ENCODE measurements at regions not wholly inside any gene's neighbourhood (a gene's known extent, or its start where the extent isn't known, plus 50 kb on each side); places are given as distances from the start of the nearest gene placed in this dataset.

GRCh38 chr2:220394433-220394832 is 767.0 kb downstream of the SLC4A3 start:
- TF ChIP-seq CTCF (IDR thresholded peaks at IDR 0.05) (no peak), POLR2A (IDR thresholded peaks at IDR 0.05) (no peak)
